DMS153 treated with DMSO at 0.1 percent for 48 hours (cell line): ENCODE measurements at regions not wholly inside any gene's neighbourhood (a gene's known extent, or its start where the extent isn't known, plus 50 kb on each side); places are given as distances from the start of the nearest gene placed in this dataset.
"Not testable (repeated sequence)": the region's sequence is repeated elsewhere in the genome, so short reads cannot be mapped to it uniquely, and the experiment has no call there.

Experiments
- DNase-seq: peaks from one replicate; lab custom pipeline; 2025; ENCODE audit not compliant: unreplicated experiment; lab: John Stamatoyannopoulos, UW

DNA sequence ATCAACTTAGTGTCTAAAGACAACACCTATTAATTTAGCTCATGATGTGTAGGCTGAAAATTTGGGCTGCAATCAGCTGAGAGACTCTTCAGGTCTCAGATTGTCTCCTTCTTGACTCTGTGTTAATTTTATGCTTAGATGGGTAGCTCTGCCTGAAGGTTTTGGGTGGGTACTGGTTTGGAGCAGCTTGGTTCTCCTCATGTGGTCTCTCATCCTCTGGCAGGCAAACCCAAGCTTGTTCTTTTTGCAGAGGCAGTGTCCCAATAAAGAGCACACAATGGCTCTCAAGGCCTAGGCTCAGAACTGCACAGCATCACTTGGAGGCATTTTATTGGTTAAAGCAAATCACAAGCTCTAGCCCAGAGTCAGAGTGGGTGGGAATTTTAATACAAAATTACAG is 280.6 kb downstream of the BTBD3 start:
- no peak for DNase-seq

GRCh38 chr20:12199703-12200102 is 282.0 kb downstream of the BTBD3 start:
- no peak for DNase-seq

DNA sequence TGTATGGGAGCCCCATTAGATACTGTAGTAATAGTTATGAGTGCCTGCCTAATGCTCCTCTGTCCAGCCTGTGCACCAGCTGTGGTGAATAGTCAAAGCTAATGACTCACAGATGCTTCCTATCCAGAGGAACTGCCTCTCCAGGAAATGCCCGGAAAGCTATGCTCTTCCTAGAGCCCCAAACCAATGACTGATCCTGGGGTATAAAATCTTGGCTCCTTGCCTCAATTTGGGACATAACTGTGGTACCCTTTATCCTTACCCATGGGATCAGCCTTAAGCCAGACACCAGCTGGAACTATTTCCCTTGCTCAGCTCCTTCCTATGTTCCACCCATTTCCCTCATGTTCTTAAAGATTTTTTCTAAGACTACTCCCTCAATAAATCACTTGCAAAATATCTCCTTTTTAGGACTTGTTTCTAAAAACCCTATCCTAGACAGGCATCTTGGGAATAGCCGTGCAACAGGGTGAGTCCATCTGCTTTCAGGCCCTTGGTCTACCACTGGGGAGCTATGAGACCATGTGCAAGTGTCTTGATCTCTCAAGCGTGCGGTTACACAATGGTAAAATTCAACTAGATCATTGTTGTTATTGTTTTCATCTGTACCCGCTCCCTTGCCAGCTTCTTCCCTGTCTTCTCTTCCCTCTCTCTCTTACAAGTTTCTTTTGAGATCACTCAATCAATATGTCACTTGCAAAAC is 283.7 kb downstream of the BTBD3 start:
- DNase-seq: no peak

DNA sequence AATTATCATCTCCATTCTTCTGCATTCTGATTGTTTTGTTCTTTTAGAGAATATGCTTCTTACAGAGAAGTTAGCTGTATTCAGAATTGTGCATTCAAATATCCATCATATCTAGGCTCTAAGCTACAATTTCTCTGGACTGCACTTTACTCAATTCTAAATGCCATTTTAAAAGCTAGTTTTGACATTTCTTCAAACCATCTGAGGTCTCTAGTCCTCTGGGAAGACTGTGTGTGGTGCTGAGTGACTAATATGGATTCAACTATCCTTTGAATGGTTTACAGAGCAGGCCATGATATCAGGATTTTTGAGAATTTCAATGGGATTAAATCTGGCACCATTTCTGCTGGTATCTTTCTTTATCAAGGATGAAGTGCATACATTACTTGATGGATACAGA is 285.7 kb downstream of the BTBD3 start:
- no peak for DNase-seq

GRCh38 chr20:12203981-12204380 is 286.3 kb downstream of the BTBD3 start:
- no peak for DNase-seq

DNA sequence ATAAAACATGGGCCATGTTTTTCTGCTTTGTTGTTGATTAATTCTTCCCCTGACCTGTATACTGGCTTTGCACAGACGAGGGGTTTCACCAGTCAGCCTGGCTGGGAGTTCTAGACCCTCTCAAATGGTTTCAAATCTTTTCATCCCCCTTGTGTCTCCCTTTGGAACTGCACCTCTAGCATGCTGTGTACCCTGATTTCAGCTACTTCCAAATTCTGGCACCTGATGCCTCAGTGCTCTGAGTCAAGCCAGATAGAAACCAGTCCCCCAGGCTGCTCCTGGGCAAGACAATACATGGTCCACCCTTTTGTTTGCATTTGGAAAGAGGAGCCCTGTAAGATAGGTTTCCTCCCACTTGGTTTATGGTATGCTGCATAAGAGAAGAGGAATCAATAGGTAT is 290.2 kb downstream of the BTBD3 start:
- no peak for DNase-seq

- DNase-seq: no peak
Observed at GRCh38 chr20:12210591-12210990, 292.9 kb downstream of the BTBD3 start.

- DNase-seq: no peak
Observed at GRCh38 chr20:12211361-12211760, 293.7 kb downstream of the BTBD3 start.

GRCh38 chr20:12217382-12217781 is 299.7 kb downstream of the BTBD3 start:
- DNase-seq: no peak

GRCh38 chr20:12219798-12220197 is 302.1 kb downstream of the BTBD3 start:
- no peak for DNase-seq

- no peak for DNase-seq
Observed at GRCh38 chr20:12223057-12223456, 305.4 kb downstream of the BTBD3 start.

DNA sequence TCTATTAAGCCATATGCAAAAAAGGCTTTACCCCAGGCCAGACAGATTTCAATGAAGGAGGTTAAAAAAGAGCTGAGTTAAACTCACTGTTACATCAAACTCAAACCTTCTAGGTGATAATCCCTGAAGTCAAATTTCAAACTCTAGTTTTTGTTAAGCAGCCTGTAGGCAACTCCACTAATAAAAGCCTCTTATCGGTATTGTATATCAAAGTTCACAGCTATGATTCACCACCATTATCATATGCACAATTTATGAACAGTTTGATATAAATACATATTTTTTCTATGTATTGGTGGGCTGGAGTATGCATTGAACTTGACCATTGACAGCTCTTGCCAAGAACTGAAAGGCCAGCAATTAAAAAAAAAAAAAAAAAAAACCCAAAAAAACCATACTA is 308.2 kb downstream of the BTBD3 start:
- no peak for DNase-seq

- no peak for DNase-seq
Observed at GRCh38 chr20:12229891-12230290, 312.2 kb downstream of the BTBD3 start.

GRCh38 chr20:12237772-12238171 is 320.1 kb downstream of the BTBD3 start:
- DNase-seq: no peak

DNA sequence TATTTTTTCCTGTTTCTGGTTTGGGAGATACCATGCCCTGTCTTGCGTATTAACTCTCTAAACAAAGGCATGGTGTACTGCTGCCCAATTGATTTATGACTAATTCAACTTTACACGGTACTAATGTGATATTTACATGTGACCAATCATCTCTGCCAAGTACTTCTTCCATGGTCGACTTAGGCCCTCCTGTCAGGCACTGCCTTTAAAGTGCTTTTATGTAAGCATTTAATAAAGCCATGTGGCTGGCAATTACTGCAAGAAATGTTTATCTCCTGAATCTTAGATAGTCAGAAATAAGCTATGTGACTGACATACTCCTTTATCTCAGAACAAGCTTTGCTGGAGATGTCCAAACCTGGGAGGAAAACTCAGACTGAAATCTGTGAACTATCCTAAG is 323.4 kb downstream of the BTBD3 start:
- DNase-seq: peak; percentile 56

- DNase-seq: no peak
Observed at GRCh38 chr20:12243327-12243726, 325.6 kb downstream of the BTBD3 start.

DNA sequence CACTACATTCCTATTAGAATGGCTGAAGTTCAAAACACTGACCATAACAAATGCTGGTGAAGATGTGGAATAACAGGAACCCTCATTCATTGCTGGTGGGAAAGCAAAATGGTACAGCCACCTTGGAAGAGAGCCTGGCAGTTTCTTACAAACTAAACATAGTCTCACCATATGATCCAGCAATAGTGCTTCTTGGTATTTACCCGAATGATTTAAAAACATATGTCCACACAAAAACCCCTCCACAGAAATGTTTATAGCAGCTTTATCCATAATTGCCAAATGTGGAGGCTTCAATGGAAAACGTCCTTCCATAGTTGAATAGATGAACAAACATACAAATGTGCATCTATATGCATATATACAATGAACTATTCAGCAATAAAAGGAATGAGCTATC is 330.8 kb downstream of the BTBD3 start:
- DNase-seq: no peak

DNA sequence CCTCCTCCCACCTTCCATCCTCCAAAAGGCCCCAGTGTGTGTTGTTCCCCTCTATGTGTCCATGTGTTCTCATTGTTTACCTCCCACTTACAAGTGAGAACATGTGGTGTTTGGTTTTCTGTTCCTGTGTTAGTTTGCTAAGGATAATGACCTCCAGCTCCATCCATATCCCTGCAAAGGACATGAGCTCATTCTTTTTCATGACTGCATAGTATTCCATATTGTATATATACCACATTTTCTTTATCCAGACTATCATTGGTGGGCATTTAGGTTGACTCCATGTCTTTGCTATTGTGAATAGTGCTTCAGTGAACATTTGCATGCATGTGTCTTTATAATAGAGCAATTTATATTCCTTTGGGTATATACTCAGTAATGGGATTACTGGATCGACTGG is 333.0 kb downstream of the BTBD3 start:
- not testable (repeated sequence) for DNase-seq

- DNase-seq: no peak
Observed at GRCh38 chr20:12252793-12253192, 335.1 kb downstream of the BTBD3 start.

GRCh38 chr20:12255461-12255970 is 337.8 kb downstream of the BTBD3 start:
- no peak for DNase-seq

DNA sequence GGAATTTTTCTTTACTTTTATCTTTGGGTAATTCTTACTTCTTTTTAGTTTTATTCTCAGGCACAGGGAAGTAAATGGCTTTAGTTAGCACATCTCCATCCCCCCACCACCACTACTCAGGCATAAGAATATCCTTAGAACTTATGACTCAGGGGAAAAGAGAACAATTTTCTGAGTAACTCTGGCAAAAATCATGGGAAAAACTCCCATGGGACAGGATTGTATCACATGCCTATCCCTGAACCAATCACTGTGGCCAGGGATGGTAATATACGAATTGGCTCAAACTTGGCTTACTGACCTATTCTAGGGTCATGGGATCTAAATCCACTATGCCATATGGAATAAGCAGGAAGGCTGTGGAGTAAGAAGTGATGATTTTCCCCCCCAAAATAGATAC is 339.1 kb downstream of the BTBD3 start:
- no peak for DNase-seq

GRCh38 chr20:12262747-12263146 is 345.1 kb downstream of the BTBD3 start:
- no peak for DNase-seq

DNA sequence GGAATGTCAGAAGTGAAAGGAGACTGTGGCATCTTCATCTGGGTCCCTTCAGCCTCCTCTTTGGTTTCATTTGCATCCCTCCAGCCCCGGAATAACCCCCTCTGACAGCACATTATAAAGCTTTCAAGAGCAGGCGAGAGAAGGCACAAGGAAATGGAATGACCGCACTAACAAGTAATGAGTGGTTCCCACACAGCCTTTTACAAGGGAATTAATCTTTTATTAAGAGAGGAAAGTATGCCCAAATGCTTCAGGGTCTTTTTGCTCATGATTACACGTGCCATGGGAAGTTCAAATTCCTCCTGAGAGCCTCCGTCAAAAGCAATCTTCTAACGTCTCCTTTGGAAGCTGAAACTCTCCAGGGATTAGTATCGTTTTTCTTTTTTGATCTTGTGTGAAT is 347.0 kb downstream of the BTBD3 start:
- no peak for DNase-seq
